Activated CD8-positive, alpha-beta memory T cell treated with anti-CD3 and anti-CD28 coated beads, Interleukin-2, amount 50 U/mL, for 48 hours (primary cell): ENCODE measurements at regions not wholly inside any gene's neighbourhood (a gene's known extent, or its start where the extent isn't known, plus 50 kb on each side); places are given as distances from the start of the nearest gene placed in this dataset.

ENCODE experiments used
- DNase-seq: peaks from one replicate; pipeline ENCODE4 v3.0.0-alpha.2; 2020

- no peak for DNase-seq
These were observed 427.2 kb downstream of the COG6 start for GRCh38 chr13:40082639-40083038.

GRCh38 chr13:40083841-40084240, 428.4 kb downstream of the COG6 start:
- DNase-seq, result no peak

- no peak for DNase-seq
These were observed 429.5 kb downstream of the COG6 start for GRCh38 chr13:40084934-40085333.

- DNase-seq, result no peak
These were observed 431.9 kb downstream of the COG6 start for GRCh38 chr13:40087091-40088002.

GRCh38 chr13:40094056-40094455, 438.6 kb downstream of the COG6 start:
- no peak for DNase-seq

- DNase-seq, result no peak
These were observed 440.4 kb downstream of the COG6 start for GRCh38 chr13:40095695-40096356.

- DNase-seq, result no peak
These were observed 441.0 kb downstream of the COG6 start for GRCh38 chr13:40096357-40096901.

- DNase-seq, result no peak
These were observed 442.8 kb downstream of the COG6 start for GRCh38 chr13:40098246-40098645.

GRCh38 chr13:40101708-40102359, 446.4 kb downstream of the COG6 start:
- peak; percentile 73 for DNase-seq

- DNase-seq, result no peak
These were observed 446.9 kb downstream of the COG6 start for GRCh38 chr13:40102360-40102727.

GRCh38 chr13:40102854-40103253, 447.4 kb downstream of the COG6 start:
- peak; percentile 92 for DNase-seq

- DNase-seq, result no peak
These were observed 448.4 kb downstream of the COG6 start for GRCh38 chr13:40103864-40104263.

- DNase-seq, result no peak
These were observed 449.8 kb downstream of the COG6 start for GRCh38 chr13:40105231-40105630.

GRCh38 chr13:40109351-40109844, 453.9 kb downstream of the COG6 start:
- no peak for DNase-seq

GRCh38 chr13:40113643-40114304, 458.3 kb downstream of the COG6 start:
- no peak for DNase-seq

GRCh38 chr13:40114305-40114896, 458.9 kb downstream of the COG6 start:
- DNase-seq, result no peak

- no peak for DNase-seq
These were observed 460.0 kb downstream of the COG6 start for GRCh38 chr13:40115426-40115825.

GRCh38 chr13:40116008-40116407, 460.5 kb downstream of the COG6 start:
- no peak for DNase-seq

GRCh38 chr13:40118337-40118736, 462.9 kb downstream of the COG6 start:
- no peak for DNase-seq

GRCh38 chr13:40119852-40120251, 464.4 kb downstream of the COG6 start:
- DNase-seq, result no peak

- no peak for DNase-seq
These were observed 464.8 kb downstream of the COG6 start for GRCh38 chr13:40120288-40120687.

GRCh38 chr13:40120781-40121180, 465.3 kb downstream of the COG6 start:
- DNase-seq, result no peak
